ENCODE measurements at regions not wholly inside any gene's neighbourhood (a gene's known extent, or its start where the extent isn't known, plus 50 kb on each side); places are given as distances from the start of the nearest gene placed in this dataset.
"Not testable (repeated sequence)": the region's sequence is repeated elsewhere in the genome, so short reads cannot be mapped to it uniquely, and the experiment has no call there.

- DNase-seq (ENCODE audit: low read depth in 2 of 2), result no peak
These were observed 1655.4 kb upstream of the NUDT12 start for GRCh38 chr5:105218018-105218417.

DNA sequence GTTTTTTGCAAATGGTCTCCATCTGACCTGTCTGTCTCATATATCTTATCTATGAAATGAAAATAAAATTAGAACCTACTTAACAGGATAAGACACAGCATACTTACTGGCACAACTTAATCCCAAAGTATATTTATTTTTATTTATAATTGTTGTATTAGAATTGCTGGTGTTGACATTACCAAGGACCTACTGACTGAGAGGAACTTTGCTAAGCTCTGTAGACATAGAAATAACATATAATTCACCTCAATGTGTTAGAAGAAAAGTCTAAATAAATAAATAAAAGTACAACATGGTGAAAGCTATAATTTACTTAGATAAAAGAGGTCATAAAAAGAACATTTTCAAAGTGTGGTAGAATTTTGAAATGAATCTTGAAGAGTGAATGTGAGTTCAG lies 1650.5 kb upstream of the NUDT12 start:
- no peak for DNase-seq (ENCODE audit: low read depth in 2 of 2)

- no peak for DNase-seq (ENCODE audit: low read depth in 2 of 2)
These were observed 1644.5 kb upstream of the NUDT12 start for GRCh38 chr5:105207066-105207465.

DNA sequence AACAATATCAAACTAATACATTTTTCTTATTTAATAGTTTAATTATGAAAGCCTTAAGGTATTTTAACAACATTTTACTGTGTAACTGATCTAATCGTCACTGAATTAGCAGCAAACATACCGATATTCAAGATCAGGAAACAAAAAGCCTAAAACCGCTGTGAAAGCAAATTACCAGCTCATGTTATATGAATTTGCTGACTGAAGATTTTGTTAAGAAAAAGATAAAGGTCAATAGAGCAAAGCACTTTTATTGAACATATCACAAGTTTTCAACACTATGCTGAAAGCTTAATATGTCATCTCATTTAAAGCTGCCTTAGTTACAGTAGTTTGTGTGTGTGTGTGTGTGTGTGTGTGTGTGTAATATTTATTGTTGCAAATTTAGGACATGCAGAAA lies 1634.9 kb upstream of the NUDT12 start:
- DNase-seq (ENCODE audit: low read depth in 2 of 2), result no peak

GRCh38 chr5:105195765-105196164 lies 1633.2 kb upstream of the NUDT12 start:
- no peak for DNase-seq (ENCODE audit: low read depth in 2 of 2)

GRCh38 chr5:105172918-105173317 lies 1610.3 kb upstream of the NUDT12 start:
- DNase-seq (ENCODE audit: low read depth in 2 of 2), result no peak

DNA sequence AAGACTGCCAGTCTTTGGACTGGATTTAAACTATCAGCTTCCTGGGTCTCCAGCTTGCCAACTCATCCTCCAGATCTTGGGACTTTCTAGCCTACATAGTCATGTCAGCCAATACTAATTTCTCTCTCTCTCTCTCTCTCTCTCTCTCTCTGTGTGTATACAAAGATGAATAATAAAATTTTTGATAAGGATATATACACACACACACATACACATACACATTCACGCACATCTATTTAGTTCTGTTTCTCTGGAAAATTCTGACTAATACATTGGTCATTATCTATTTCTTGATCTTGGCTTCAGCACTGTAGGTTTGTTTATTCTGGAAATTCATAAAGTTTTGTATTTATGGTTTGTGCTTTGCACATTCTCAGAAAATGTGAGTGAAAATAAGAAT lies 1606.2 kb upstream of the NUDT12 start:
- DNase-seq (ENCODE audit: low read depth in 2 of 2), result no peak

- DNase-seq (ENCODE audit: low read depth in 2 of 2), result no peak
These were observed 1604.5 kb upstream of the NUDT12 start for GRCh38 chr5:105167092-105167491.

- no peak for DNase-seq (ENCODE audit: low read depth in 2 of 2)
These were observed 1601.0 kb upstream of the NUDT12 start for GRCh38 chr5:105163547-105163946.

GRCh38 chr5:105162557-105162956 lies 1600.0 kb upstream of the NUDT12 start:
- DNase-seq (ENCODE audit: low read depth in 2 of 2), result not testable (repeated sequence)

DNA sequence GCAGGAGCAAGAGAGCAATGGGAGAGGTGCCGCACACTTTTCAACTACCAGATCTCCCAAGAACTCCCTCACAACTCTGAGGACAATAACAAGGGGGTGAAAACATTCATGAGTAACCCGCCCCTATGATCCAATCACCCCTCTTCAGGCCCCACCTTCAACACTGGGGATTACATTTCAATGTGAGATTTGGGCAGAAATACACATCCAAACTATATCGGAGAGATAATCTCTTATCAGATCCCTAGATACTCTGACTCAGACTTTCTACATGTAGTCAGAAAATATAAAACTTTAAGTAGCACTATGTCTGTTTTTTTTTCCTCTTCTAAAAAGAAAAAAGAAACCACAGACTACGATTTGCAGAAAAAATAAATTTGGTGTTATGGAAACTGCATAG lies 1595.9 kb upstream of the NUDT12 start:
- no peak for DNase-seq (ENCODE audit: low read depth in 2 of 2)

DNA sequence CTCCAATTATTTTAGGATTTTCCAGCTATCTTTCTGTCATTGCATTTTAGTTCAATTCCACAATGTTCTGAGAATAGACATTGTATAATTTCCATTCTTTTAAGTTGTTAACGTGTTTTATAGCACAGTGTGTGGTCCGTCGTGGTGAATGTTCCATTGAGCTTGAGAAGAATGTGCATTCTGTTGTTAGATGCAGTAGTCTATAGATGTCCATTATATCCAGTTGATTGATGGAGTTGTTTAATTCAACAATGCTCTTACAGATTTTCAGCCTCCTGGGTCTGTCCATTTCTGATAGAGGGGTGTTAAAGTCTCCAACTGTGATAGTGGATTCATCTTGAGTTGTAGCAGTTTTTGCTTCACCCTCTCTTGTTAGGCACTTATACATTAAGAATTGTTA lies 1587.7 kb upstream of the NUDT12 start:
- DNase-seq (ENCODE audit: low read depth in 2 of 2), result no peak

- no peak for DNase-seq (ENCODE audit: low read depth in 2 of 2)
These were observed 1584.3 kb upstream of the NUDT12 start for GRCh38 chr5:105146867-105147266.

GRCh38 chr5:105145152-105145551 lies 1582.6 kb upstream of the NUDT12 start:
- no peak for DNase-seq (ENCODE audit: low read depth in 2 of 2)

DNA sequence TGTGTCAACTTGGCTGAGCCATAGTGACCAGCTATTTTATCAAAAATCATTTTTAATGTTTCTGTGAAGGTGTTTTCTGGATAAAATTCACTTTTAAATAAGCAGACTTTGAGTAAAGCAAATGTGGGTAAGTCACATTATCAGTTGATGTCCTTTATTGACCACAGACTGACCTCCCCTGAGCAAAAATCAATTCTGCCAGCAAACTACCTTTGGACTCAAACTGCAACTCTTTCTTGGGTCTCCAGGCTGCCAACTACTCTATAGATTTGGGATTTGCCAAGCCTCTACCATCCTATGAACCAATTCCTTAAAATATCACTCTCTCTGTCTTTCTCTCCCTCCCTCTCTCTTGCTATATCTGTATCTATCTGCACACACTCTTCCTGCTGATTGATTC lies 1571.7 kb upstream of the NUDT12 start:
- DNase-seq (ENCODE audit: low read depth in 2 of 2), result no peak

DNA sequence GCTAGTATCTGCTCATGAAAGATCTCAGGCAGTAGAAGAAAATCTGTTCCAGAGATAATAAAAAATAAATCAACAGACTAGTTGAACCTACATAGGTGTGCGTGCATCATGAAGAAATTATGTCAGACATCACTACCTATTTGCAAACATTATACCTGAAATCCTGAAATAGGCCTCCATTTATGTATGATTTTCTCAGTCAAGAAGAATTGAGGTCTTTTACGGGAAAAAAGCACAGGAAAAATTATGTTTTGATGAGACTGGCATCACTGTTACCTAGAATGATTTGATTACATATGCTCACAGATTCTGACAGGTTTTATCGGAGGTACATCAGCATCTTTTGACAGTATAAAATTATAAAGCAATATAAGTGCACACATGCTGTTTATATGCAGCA lies 1570.5 kb upstream of the NUDT12 start:
- no peak for DNase-seq (ENCODE audit: low read depth in 2 of 2)

GRCh38 chr5:105132581-105132980 lies 1570.0 kb upstream of the NUDT12 start:
- DNase-seq (ENCODE audit: low read depth in 2 of 2), result no peak

- DNase-seq (ENCODE audit: low read depth in 2 of 2), result no peak
These were observed 1568.5 kb upstream of the NUDT12 start for GRCh38 chr5:105131045-105131444.

DNA sequence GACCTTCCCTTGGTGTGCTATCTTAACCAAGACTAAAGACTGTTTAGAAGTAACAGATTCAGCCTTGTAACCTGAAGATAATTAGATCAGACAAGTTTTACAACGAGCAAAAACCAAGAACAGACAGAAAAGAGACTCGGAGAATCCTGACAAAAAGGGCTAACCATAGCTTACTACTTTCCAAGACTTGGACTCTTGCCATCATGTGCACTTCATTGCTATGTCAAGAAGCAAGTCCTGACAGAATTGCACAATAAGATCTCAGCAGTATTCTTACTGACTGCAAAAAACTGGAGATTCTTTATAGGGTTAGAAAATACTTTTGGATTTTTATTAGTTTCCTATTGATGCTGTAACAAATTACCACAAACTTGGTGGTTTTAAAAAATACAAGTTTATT lies 1539.0 kb upstream of the NUDT12 start:
- DNase-seq (ENCODE audit: low read depth in 2 of 2), result no peak

- no peak for DNase-seq (ENCODE audit: low read depth in 2 of 2)
These were observed 1526.4 kb upstream of the NUDT12 start for GRCh38 chr5:105088961-105089360.

- DNase-seq (ENCODE audit: low read depth in 2 of 2), result no peak
These were observed 1525.5 kb upstream of the NUDT12 start for GRCh38 chr5:105088102-105088501.

DNA sequence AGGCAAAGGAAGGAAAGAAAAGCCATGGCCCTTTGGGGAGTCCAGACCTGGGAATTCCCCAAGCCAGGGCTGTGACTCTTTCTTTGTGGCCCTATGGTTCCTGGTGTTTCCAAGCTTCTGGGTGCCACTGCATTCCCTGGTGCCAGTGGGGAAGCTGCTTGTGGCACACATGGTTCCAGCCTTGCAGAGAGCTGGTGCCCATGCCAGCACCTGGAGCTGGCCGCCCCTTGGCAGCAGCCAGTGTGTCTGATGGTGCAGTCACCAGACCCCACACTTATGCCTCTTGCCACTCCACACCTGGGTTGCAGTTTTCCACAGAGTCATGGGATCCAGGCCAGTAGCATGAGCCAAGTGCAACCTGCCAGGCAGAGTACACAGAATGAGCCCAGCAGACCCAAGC lies 1495.3 kb upstream of the NUDT12 start:
- DNase-seq (ENCODE audit: low read depth in 2 of 2), result no peak

DNA sequence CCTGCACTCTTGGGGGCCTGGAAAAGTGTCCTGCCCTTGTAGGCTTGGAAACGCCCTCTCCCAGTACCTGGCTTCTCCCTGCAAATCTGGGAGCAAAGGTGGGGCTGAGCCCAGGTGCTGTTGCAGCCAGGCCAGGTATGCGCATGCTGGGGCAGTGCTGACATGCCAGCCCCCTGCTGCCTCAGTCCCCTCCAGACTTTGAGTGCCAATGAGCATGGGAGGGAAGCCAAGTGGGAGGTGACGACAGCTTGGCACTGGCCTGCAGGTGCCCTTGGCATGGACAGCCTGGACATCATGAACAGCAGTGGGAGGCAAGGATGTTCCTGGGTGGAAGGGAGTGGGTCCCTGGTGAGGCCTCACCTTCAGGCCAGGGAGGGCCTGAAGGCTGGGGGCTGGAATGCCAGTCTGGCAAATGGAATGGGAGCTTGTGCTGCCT lies 1494.4 kb upstream of the NUDT12 start:
- DNase-seq (ENCODE audit: low read depth in 2 of 2), result no peak

- no peak for DNase-seq (ENCODE audit: low read depth in 2 of 2)
These were observed 1491.8 kb upstream of the NUDT12 start for GRCh38 chr5:105054406-105054805.

- DNase-seq (ENCODE audit: low read depth in 2 of 2), result no peak
These were observed 1480.0 kb upstream of the NUDT12 start for GRCh38 chr5:105042623-105043022.

Data from stimulated activated CD4-positive, alpha-beta T cell treated with anti-CD3 and anti-CD28 coated beads, Interleukin-12 subunit alpha, Interleukin-12 subunit beta, amount 100 ng/mL, for 24 hours (primary cell).